ENCODE measurements at regions not wholly inside any gene's neighbourhood (a gene's known extent, or its start where the extent isn't known, plus 50 kb on each side); places are given as distances from the start of the nearest gene placed in this dataset.

GRCh38 chr12:47376927-47377326 is 297.2 kb upstream of the AMIGO2 start:
- TF ChIP-seq POLR2A (IDR thresholded peaks at IDR 0.05; ENCODE audit: extremely low read depth, insufficient read length) (no peak), CTCF (IDR thresholded peaks at IDR 0.05; ENCODE audit: low read depth, low read length) (no peak), MAX (IDR thresholded peaks at IDR 0.05; ENCODE audit: low read depth, low read length) (no peak), MYC (IDR thresholded peaks at IDR 0.05; ENCODE audit: low read depth, low read length) (no peak)

Measured in NB4 (cell line).